SK-N-MC (cell line): ENCODE measurements at regions not wholly inside any gene's neighbourhood (a gene's known extent, or its start where the extent isn't known, plus 50 kb on each side); places are given as distances from the start of the nearest gene placed in this dataset.

Experiments
- EZH2 ChIP-seq: fragments of 200-600 bp; sonication (generic); IDR thresholded peaks from one replicate; pipeline ENCODE4 v1.6.1; 2017; ENCODE audit warnings: antibody characterized with exemption
- FOXP2 ChIP-seq: optimal IDR thresholded peaks from 2 replicates; pipeline ENCODE3; 2011; ENCODE audit warnings: mild to moderate bottlenecking, moderate library complexity; ENCODE audit not compliant: insufficient read depth; ENCODE audit errors: extremely low read length, control extremely low read depth
- POLR2AphosphoS5 ChIP-seq: IDR thresholded peaks from 2 replicates; pipeline ENCODE4 v1.6.1; 2012; ENCODE audit warnings: mild to moderate bottlenecking, low read depth, low read length, borderline replicate concordance

- no peak for TF ChIP-seq EZH2
- TF ChIP-seq POLR2AphosphoS5 = no peak
- TF ChIP-seq FOXP2 = no peak
Observed at GRCh38 chr5:125961150-125961549, 462.1 kb upstream of the GRAMD2B start.
